ENCODE measurements at regions not wholly inside any gene's neighbourhood (a gene's known extent, or its start where the extent isn't known, plus 50 kb on each side); places are given as distances from the start of the nearest gene placed in this dataset.

DNA sequence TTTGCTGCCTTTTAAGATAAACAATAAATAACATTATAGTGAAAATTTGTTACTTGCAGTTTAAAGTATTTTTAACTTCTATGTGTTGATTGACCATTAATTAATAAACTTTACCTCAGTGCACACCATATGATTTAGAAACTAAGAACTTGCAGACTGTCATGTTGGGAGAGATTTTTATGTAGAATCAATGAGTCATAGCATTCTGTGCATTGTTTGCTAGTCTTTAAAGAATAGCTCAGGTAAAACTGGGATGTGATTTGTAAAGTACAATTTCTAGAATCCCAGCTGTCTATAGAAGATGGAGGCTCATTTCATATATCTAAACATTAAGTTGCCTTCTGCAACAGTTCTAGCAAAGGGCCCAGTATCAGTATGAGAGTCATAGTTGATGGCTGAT is 199.6 kb upstream of the SEMA3A start:
- intact Hi-C loops (cut with DNase I) = no loop called here
- TF ChIP-seq EP300 (IDR thresholded peaks at IDR 0.05) (no peak), POLR2A (IDR thresholded peaks at IDR 0.05) (no peak)
- TF ChIP-seq, protein P1, sequence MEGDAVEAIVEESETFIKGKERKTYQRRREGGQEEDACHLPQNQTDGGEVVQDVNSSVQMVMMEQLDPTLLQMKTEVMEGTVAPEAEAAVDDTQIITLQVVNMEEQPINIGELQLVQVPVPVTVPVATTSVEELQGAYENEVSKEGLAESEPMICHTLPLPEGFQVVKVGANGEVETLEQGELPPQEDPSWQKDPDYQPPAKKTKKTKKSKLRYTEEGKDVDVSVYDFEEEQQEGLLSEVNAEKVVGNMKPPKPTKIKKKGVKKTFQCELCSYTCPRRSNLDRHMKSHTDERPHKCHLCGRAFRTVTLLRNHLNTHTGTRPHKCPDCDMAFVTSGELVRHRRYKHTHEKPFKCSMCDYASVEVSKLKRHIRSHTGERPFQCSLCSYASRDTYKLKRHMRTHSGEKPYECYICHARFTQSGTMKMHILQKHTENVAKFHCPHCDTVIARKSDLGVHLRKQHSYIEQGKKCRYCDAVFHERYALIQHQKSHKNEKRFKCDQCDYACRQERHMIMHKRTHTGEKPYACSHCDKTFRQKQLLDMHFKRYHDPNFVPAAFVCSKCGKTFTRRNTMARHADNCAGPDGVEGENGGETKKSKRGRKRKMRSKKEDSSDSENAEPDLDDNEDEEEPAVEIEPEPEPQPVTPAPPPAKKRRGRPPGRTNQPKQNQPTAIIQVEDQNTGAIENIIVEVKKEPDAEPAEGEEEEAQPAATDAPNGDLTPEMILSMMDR (IDR thresholded peaks at IDR 0.05) = no peak

DNA sequence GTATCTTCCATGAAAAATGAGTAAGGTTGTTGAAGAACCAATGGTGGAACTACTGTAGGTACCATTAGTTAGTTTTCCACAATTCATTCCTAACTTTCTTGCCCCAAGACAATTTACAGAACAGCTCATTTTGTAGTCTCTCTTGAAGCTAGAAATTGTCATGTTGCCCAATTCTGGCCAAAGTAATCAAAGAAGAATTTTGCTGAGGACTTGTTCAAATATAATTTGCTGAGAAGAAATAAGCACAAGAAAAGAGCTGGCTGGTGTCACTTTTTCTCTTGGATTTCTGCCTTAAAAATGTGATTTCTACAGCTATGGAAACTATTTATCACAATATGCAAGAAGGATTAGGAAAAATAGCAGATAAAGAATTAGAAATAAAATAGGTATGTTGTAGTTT is 199.2 kb upstream of the SEMA3A start:
- H3K36me3 ChIP-seq = no peaks in the 10 kb centered on the region
- intact Hi-C loops (cut with DNase I) = no loop called here
- TF ChIP-seq EP300 (IDR thresholded peaks at IDR 0.05) (no peak), POLR2A (IDR thresholded peaks at IDR 0.05) (no peak)
- TF ChIP-seq, protein P1 (IDR thresholded peaks at IDR 0.05) = no peak

More for the DNA sequence above, 199.6 kb upstream of the SEMA3A start:
- no peak for DNase-seq
- no peaks in the 10 kb centered on the region for H3K36me3 ChIP-seq
- H3K9me3 ChIP-seq = no peaks in the 10 kb centered on the region
- H3K4me1 ChIP-seq (ENCODE audit: insufficient read depth) = no peaks in the 10 kb centered on the region
- no peak overlapping the region for H3K27ac ChIP-seq
- no peak overlapping the region for H3K4me3 ChIP-seq
- H3K27me3 ChIP-seq = no peaks in the 10 kb centered on the region

DNA sequence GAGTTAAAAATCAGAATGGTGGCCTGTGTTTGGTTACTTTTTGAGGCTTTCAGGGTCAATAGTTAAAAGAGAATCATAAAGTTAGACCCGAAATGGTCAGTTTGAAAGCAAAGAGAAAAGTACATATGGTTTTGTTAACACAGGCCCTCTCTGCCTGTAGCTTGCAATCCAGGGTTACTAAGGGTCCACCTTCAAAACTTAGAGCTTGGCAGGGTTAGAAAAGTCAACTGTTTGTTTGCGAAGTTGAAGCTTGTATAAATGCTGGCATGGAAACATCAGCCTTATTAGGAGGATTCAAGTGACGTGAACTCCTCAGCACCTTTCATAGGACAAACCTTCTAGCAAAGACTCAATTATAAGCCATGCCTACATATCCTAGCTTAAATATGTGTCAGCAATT is 196.3 kb upstream of the SEMA3A start:
- no peak overlapping the region for H3K4me3 ChIP-seq
- 62 to 66% (median 66%) methylated on average over 3 of the region's 3 CpGs for WGBS, 3 donors
- no peaks in the 10 kb centered on the region for H3K36me3 ChIP-seq
- intact Hi-C loops (cut with DNase I) = no loop called here
- no peak for DNase-seq
- H3K27ac ChIP-seq = no peak overlapping the region
- H3K27me3 ChIP-seq = no peaks in the 10 kb centered on the region
- TF ChIP-seq, protein P1 (IDR thresholded peaks at IDR 0.05) = no peak
- TF ChIP-seq POLR2A (IDR thresholded peaks at IDR 0.05) (no peak), EP300 (IDR thresholded peaks at IDR 0.05) (no peak)
- H3K4me1 ChIP-seq (ENCODE audit: insufficient read depth) = no peaks in the 10 kb centered on the region
- no peaks in the 10 kb centered on the region for H3K9me3 ChIP-seq

More for the DNA sequence above, 199.2 kb upstream of the SEMA3A start:
- Histone ChIP-seq H3K27ac (no peak overlapping the region), H3K4me1 (ENCODE audit: insufficient read depth) (no peaks in the 10 kb centered on the region), H3K27me3 (no peaks in the 10 kb centered on the region), H3K9me3 (no peaks in the 10 kb centered on the region), H3K4me3 (no peak overlapping the region)
- no peak for DNase-seq

DNA sequence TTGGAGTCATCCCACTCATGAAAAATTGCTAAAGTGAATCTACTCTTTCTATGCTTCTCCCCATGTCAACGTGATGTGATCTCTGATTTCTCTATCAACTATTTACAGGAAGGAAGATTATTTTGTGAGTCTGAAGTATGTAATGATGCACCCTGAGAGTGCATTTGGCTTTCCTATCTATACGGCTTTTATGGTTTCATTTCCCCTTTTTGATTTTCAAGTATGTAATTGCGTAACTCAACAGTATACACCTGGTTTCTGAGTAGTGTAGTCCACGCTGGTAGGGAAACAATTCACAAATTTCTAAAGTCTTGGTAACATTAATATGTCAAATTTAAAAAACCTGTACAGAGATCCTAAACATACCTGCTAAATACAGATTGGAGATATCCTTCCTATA is 194.7 kb upstream of the SEMA3A start:
- no peaks in the 10 kb centered on the region for H3K27me3 ChIP-seq
- no peak overlapping the region for H3K4me3 ChIP-seq
- no peak overlapping the region for H3K27ac ChIP-seq
- H3K9me3 ChIP-seq = no peaks in the 10 kb centered on the region
- H3K36me3 ChIP-seq = no peaks in the 10 kb centered on the region
- TF ChIP-seq EP300 (IDR thresholded peaks at IDR 0.05) = no peak
- TF ChIP-seq POLR2A (IDR thresholded peaks at IDR 0.05) = no peak
- TF ChIP-seq, protein P1 (IDR thresholded peaks at IDR 0.05) = no peak
- no peak for DNase-seq
- intact Hi-C loops (cut with DNase I) = no loop called here
- WGBS, 3 donors = 81% methylated on average over 4 of the region's 4 CpGs
- H3K4me1 ChIP-seq (ENCODE audit: insufficient read depth) = no peaks in the 10 kb centered on the region

DNA sequence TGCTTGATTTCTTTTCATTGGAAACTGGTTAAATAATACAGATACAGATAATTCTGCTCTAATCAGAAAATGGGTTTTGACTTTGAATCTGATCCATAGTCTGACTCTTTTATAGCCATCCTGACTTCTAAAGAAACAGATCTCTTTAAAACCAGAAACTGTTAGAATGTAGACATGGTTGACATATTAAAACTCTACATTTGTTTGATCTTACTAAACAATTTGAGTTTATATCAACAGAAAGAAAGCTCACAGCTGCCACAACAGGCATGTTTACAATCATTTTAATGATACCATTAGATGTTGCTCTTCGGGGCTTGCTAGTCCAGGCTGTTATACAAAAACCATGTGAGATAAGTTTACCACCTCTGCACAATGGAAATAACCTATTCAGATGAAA is 193.0 kb upstream of the SEMA3A start:
- WGBS, 3 donors = 13 to 26% (median 16%) methylated on average over 1 of the region's 1 CpG
- Histone ChIP-seq H3K27me3 (no peaks in the 10 kb centered on the region), H3K9me3 (no peaks in the 10 kb centered on the region), H3K4me1 (ENCODE audit: insufficient read depth) (no peaks in the 10 kb centered on the region), H3K27ac (no peak overlapping the region), H3K36me3 (no peaks in the 10 kb centered on the region), H3K4me3 (no peak overlapping the region)
- TF ChIP-seq EP300 (IDR thresholded peaks at IDR 0.05) (no peak), POLR2A (IDR thresholded peaks at IDR 0.05) (no peak)
- TF ChIP-seq, protein P1 (IDR thresholded peaks at IDR 0.05) = no peak
- DNase-seq = no peak
- intact Hi-C loops (cut with DNase I) = no loop called here

Data from ovary (tissue), 7 donors.